ENCODE measurements at regions not wholly inside any gene's neighbourhood (a gene's known extent, or its start where the extent isn't known, plus 50 kb on each side); places are given as distances from the start of the nearest gene placed in this dataset.

GRCh38 chr1:194194724-194195123 is 1008.3 kb upstream of the B3GALT2 start:
- no peak for TF ChIP-seq CTCF (IDR thresholded peaks at IDR 0.05)
- no peak for TF ChIP-seq POLR2A (IDR thresholded peaks at IDR 0.05)
- H3K36me3 ChIP-seq: no peaks in the 10 kb centered on the region
- no peak overlapping the region for H3K4me3 ChIP-seq
- H3K27me3 ChIP-seq: no peaks in the 10 kb centered on the region
- DNase-seq: no peak
- H3K27ac ChIP-seq: no peak overlapping the region
- no peaks in the 10 kb centered on the region for H3K4me1 ChIP-seq
- no peaks in the 10 kb centered on the region for H3K9me3 ChIP-seq

GRCh38 chr1:194184974-194185373 is 998.6 kb upstream of the B3GALT2 start:
- H3K4me1 ChIP-seq: no peaks in the 10 kb centered on the region

GRCh38 chr1:194184425-194184824 is 998.0 kb upstream of the B3GALT2 start:
- Histone ChIP-seq H3K36me3 (no peaks in the 10 kb centered on the region), H3K4me1 (no peaks in the 10 kb centered on the region), H3K9me3 (no peaks in the 10 kb centered on the region), H3K4me3 (no peak overlapping the region), H3K27me3 (no peaks in the 10 kb centered on the region), H3K27ac (no peak overlapping the region)
- no peak for DNase-seq
- TF ChIP-seq CTCF (IDR thresholded peaks at IDR 0.05): no peak
- TF ChIP-seq POLR2A (IDR thresholded peaks at IDR 0.05): no peak

More at GRCh38 chr1:194184974-194185373, 998.6 kb upstream of the B3GALT2 start:
- Histone ChIP-seq H3K36me3 (no peaks in the 10 kb centered on the region), H3K4me3 (no peak overlapping the region), H3K27ac (no peak overlapping the region), H3K9me3 (no peaks in the 10 kb centered on the region), H3K27me3 (no peaks in the 10 kb centered on the region)
- TF ChIP-seq POLR2A (IDR thresholded peaks at IDR 0.05) (no peak), CTCF (IDR thresholded peaks at IDR 0.05) (no peak)
- DNase-seq: no peak

- TF ChIP-seq POLR2A (IDR thresholded peaks at IDR 0.05) (no peak), CTCF (IDR thresholded peaks at IDR 0.05) (no peak)
- Histone ChIP-seq H3K4me1 (no peaks in the 10 kb centered on the region), H3K9me3 (no peaks in the 10 kb centered on the region), H3K27ac (no peak overlapping the region), H3K4me3 (no peak overlapping the region), H3K36me3 (no peaks in the 10 kb centered on the region), H3K27me3 (no peaks in the 10 kb centered on the region)
- no peak for DNase-seq
Observed at GRCh38 chr1:194181845-194182244, 995.4 kb upstream of the B3GALT2 start.

GRCh38 chr1:194176212-194176611 is 989.8 kb upstream of the B3GALT2 start:
- H3K36me3 ChIP-seq: no peaks in the 10 kb centered on the region
- no peak for DNase-seq
- H3K4me3 ChIP-seq: no peak overlapping the region
- H3K4me1 ChIP-seq: no peaks in the 10 kb centered on the region
- no peaks in the 10 kb centered on the region for H3K9me3 ChIP-seq
- no peak overlapping the region for H3K27ac ChIP-seq
- H3K27me3 ChIP-seq: no peaks in the 10 kb centered on the region
- TF ChIP-seq POLR2A (IDR thresholded peaks at IDR 0.05): no peak
- no peak for TF ChIP-seq CTCF (IDR thresholded peaks at IDR 0.05)

- no peaks in the 10 kb centered on the region for H3K4me1 ChIP-seq
- H3K4me3 ChIP-seq: no peak overlapping the region
- H3K36me3 ChIP-seq: no peaks in the 10 kb centered on the region
- TF ChIP-seq POLR2A (IDR thresholded peaks at IDR 0.05) (no peak), CTCF (IDR thresholded peaks at IDR 0.05) (no peak)
- H3K9me3 ChIP-seq: no peaks in the 10 kb centered on the region
- H3K27me3 ChIP-seq: no peaks in the 10 kb centered on the region
- no peak overlapping the region for H3K27ac ChIP-seq
- no peak for DNase-seq
Observed at GRCh38 chr1:194175251-194175650, 988.8 kb upstream of the B3GALT2 start.
